ENCODE measurements at regions not wholly inside any gene's neighbourhood (a gene's known extent, or its start where the extent isn't known, plus 50 kb on each side); places are given as distances from the start of the nearest gene placed in this dataset.

DNA sequence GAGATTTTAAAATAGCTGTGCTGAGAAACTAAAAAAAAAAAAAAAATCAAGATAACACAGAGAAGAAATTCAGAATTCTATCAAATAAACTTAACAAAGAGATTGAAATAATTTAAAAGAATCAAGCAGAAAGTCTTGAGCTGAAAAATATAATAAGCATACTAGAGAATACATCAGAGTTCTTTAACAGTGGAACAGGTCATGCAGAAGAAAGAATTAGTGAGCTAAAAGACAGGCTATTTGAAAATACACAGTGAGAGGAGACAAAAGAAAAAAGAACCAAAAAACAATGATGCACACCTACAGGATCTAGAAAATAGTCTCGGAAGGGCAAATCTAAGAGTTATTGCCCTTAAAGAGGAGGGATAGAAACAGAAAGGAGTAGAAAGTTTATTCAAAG, 548.1 kb downstream of the ADCYAP1 start:
- DNase-seq (ENCODE audit: extremely low spot score, insufficient read length, low read depth) = no peak

DNA sequence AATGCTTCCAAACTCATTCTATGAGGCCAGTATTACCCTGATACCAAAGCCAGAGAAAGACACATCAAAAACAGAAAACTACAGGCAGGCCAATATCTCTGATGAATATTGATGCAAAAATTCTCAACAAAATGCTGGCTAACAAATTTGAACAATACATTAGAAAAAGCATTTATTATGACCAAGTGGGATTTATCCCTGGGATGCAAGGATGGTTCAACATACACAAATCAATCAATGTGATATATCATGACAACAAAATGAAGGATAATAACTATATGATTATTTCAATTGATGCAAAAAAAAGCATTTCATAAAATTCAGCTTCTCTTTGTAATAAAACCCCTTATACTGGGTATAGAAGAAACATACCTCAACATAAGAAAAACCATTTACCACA, 550.9 kb downstream of the ADCYAP1 start:
- no peak for FAIRE-seq

More for the DNA sequence above, 548.1 kb downstream of the ADCYAP1 start:
- FAIRE-seq = no peak

GRCh38 chr18:1458547-1458946, 553.9 kb downstream of the ADCYAP1 start:
- FAIRE-seq (no peak), DNase-seq (ENCODE audit: extremely low spot score, insufficient read length, low read depth) (no peak)

More for the DNA sequence above, 550.9 kb downstream of the ADCYAP1 start:
- no peak for DNase-seq (ENCODE audit: extremely low spot score, insufficient read length, low read depth)

GRCh38 chr18:1463981-1464380, 559.3 kb downstream of the ADCYAP1 start:
- DNase-seq (ENCODE audit: extremely low spot score, insufficient read length, low read depth) = no peak
- no peak for FAIRE-seq

GRCh38 chr18:1464444-1465217, 560.0 kb downstream of the ADCYAP1 start:
- no peak for DNase-seq (ENCODE audit: extremely low spot score, insufficient read length, low read depth)
- FAIRE-seq = no peak

- FAIRE-seq = no peak
- no peak for DNase-seq (ENCODE audit: extremely low spot score, insufficient read length, low read depth)
Observed at GRCh38 chr18:1466035-1466434, 561.4 kb downstream of the ADCYAP1 start.

DNA sequence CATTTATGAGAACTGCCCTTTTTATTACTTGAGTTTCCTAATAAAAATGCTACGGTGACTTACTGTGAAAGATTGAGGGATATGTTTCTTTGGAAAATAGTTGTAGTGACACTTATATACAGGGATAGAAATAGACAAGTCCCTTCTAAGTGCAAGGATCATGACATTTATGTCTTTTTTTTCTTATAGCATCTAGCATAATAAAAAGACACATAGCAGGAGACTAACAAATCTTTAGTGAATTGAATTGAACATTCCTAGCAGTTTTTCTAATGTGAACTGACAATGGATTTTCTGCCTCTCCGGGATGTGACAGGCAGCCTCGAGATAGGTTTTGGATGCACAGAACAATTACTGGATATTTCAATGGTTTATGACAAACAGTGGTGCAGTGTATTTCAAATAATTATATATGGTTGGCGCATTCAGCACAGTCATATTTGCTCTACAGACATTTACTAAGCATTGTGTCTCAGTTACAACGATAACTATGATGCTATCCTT, 562.8 kb downstream of the ADCYAP1 start:
- FAIRE-seq = no peak
- DNase-seq (ENCODE audit: extremely low spot score, insufficient read length, low read depth) = no peak

DNA sequence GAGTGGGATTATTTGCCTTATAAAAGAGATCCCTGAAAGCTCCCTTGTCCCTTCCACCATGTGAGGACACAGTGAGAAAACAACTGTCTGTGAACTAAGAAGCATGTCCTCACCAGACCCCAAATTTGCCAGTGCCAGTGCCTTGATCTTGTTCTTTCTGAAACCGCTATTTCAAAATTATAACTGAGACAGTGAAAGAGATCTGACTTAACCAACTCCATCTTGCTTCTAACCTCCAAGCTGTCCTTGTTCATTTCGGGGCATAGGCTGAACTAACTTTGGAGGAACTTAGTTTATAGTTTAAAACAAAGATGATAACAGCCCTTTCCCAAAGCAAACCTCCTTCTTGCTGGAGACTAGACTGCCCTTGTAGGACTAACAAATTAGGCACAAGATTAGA, 563.9 kb downstream of the ADCYAP1 start:
- FAIRE-seq = no peak

DNA sequence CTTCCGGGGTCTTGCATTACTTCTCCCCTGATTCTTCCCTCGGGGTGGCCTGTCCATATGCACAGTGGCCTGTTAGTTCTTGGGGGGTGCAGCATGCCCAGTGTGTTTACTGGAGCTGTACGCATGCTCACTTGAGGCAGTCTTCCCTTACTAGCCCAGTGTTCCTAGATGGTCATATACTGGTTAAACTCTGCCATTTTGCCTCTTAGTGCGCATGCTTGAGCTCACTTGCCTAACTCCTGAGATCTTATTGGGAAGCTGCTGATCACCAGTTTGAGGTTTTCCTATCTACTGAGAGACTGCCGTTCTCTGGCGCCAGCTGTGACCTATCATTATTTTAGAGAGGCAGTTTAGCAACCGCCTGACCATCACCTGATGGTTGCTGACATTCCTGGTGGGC, 571.2 kb downstream of the ADCYAP1 start:
- DNase-seq (ENCODE audit: extremely low spot score, insufficient read length, low read depth) (no peak), FAIRE-seq (no peak)

More for the DNA sequence above, 563.9 kb downstream of the ADCYAP1 start:
- DNase-seq (ENCODE audit: extremely low spot score, insufficient read length, low read depth) = no peak

DNA sequence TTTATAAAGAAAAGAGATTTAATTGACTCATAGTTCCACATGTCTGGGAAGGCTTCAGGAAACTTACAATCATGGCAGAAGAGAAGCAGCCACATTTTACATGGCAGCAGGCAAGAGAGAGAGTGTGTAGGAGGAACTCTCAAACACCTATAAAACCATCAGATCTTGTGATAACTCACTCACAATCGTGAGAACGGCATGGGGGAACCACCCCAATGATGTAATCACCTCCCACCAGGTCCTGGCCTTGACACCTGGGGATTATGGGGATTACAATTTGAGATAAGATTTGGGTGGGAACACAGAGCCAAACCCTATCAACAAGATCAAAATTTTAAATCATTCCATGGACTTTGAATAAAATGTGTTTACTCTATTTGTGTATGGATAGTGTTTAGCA, 575.6 kb downstream of the ADCYAP1 start:
- no peak for FAIRE-seq
- no peak for DNase-seq (ENCODE audit: extremely low spot score, insufficient read length, low read depth)

DNA sequence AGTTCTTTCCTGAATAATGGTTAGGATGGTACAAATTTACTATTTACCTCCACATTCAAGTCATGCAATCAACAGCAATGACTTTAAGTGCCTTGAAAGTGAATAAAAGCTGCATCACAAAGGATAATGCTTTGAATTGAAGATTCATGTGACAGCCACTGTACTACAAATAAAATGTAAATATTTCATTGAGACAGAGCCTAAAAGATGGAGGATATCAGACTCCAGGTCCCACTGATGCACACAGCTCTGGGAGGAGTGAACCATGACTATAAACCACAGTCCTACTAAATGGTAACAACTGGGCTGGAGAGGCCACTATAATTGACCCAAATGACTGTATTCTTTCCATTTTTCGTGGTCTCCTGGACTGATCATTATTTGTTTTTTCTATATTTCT, 576.9 kb downstream of the ADCYAP1 start:
- FAIRE-seq (no peak), DNase-seq (ENCODE audit: extremely low spot score, insufficient read length, low read depth) (no peak)

GRCh38 chr18:1483385-1483784, 578.7 kb downstream of the ADCYAP1 start:
- DNase-seq (ENCODE audit: extremely low spot score, insufficient read length, low read depth) (no peak), FAIRE-seq (no peak)

GRCh38 chr18:1487457-1487856, 582.8 kb downstream of the ADCYAP1 start:
- DNase-seq (ENCODE audit: extremely low spot score, insufficient read length, low read depth) (no peak), FAIRE-seq (no peak)

DNA sequence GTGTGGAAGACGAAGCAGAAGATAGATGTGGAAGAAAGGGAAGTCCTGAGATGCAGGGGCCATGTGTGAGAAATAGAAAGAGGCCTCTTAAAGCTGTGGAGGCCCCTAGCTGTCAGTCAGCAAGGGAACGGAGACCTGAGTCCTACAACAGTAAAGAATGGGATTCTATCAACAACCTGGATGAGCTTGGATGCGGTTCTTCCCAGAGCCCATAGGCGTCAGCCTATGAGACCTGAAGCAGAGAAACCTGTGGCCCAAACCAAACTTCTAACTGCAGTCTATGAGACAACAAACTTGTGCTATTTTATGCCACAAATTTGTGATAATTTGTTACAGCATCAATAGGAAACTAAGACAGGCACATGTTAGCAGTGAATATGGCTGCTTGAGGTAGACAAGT, 583.7 kb downstream of the ADCYAP1 start:
- FAIRE-seq = no peak

GRCh38 chr18:1488957-1489356, 584.3 kb downstream of the ADCYAP1 start:
- DNase-seq (ENCODE audit: extremely low spot score, insufficient read length, low read depth) (no peak), FAIRE-seq (no peak)

More for the DNA sequence above, 583.7 kb downstream of the ADCYAP1 start:
- DNase-seq (ENCODE audit: extremely low spot score, insufficient read length, low read depth) = no peak

DNA sequence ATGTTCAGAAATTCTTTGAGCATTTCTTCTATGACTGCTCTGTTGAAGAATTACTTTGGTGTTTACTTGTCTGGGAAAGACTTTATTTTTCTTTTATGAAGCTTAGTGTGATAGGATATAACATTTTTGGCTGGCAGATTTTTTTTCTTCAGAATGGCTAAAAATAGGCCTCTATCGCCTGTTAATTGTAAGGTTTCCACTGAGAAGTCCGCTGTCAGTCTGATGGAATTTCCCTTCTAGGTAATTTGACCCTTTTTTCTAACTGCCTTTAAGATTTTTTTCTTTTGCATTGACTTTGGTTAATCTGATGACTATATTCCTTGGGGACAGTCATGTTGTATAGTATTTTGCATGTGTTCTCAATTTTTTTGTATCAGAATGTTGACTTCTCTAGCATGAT, 590.7 kb downstream of the ADCYAP1 start:
- no peak for FAIRE-seq
- DNase-seq (ENCODE audit: extremely low spot score, insufficient read length, low read depth) = no peak

DNA sequence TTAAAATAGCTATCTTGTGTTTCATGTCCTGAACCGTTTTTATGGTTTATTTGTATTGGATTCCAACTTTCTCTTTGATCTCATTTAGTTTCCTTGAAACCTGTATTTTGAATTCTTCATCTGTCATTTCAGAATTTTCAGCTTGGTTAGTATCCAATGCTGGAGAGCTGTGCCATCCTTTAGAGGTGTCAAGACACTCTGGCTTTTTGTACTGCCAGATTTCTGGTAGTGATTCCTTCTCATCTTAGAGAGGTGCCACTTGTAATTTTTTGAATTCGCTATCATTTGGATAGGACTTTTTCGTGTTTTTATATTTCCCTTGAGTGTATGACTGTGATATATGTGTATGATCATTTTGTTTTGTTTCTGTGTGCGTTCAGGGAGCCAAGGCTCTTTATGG, 591.4 kb downstream of the ADCYAP1 start:
- DNase-seq (ENCODE audit: extremely low spot score, insufficient read length, low read depth) (no peak), FAIRE-seq (no peak)

DNA sequence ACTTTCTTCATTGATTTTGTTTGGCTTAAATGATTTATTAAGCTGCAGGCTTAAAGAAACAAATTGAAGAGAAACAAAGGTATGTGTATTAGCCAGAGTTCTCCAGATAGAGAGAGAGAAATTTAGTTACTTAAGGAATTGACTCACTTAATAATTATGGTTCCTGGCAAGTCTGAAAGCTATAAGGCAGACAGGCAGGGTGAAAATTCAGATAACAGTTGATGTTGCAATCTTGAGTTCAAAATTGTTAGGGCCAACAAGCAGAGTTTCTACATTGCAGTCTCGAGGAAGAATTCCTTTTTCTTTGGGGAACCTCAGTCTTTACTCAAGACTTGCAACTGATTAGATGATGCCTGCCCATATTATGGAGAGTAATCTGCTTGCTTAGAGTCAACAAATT, 593.5 kb downstream of the ADCYAP1 start:
- FAIRE-seq = no peak
- DNase-seq (ENCODE audit: extremely low spot score, insufficient read length, low read depth) = no peak

DNA sequence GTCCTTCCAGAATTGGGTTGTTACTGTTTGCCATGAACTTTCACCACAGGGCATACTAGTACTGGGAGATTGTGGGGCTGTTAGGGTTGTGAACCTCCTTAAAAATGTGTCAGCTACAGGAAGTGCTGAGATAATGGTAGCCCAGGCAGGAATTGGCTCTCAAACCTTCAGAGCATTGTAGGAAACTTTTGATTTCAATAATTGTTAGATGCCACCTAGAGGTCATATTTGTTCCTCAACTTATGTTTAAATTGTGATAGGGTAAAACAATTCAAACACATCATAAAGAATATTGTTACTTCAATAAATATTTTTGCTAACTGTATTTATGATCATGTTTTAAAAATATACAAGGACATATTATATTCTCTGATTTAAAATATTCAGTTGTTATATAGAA, 594.6 kb downstream of the ADCYAP1 start:
- no peak for FAIRE-seq
- no peak for DNase-seq (ENCODE audit: extremely low spot score, insufficient read length, low read depth)

DNA sequence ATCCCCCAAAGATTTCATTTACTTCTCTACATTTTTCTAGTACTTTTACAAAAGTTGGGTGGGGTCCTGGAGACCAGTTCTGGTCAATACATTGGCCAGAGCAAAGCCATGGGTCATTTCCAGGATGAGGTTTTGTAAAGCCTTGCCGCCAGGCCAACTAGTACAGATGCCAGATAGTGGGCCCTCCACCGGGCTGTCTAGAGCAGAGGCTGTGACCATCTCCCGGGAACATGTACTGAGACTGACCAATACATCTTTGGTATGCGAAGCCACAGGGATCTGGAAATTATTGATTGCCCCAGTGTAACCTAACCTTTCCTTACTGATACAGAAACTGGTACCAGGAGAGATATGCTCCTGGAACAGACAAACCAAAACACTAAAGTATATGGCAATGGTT, 599.2 kb downstream of the ADCYAP1 start:
- FAIRE-seq = no peak
- DNase-seq (ENCODE audit: extremely low spot score, insufficient read length, low read depth) = no peak

- FAIRE-seq (no peak), DNase-seq (ENCODE audit: extremely low spot score, insufficient read length, low read depth) (no peak)
Observed at GRCh38 chr18:1505856-1506255, 601.2 kb downstream of the ADCYAP1 start.

Measured in GM18507 (cell line).